DND-41 (cell line): ENCODE measurements at regions not wholly inside any gene's neighbourhood (a gene's known extent, or its start where the extent isn't known, plus 50 kb on each side); places are given as distances from the start of the nearest gene placed in this dataset.

Source experiments
- EZH2 ChIP-seq: IDR thresholded peaks from 3 replicates; pipeline ENCODE4 v1.6.1; 2012; ENCODE audit warnings: borderline replicate concordance, low read depth, mild to moderate bottlenecking, moderate library complexity, low read length, inconsistent platforms; ENCODE audit not compliant: severe bottlenecking
- TF ChIP-seq, protein P1 (sequence below): IDR thresholded peaks from 2 replicates; pipeline ENCODE4 v1.5.1; 2012; ENCODE audit warnings: borderline replicate concordance, low read length, moderate library complexity, mild to moderate bottlenecking; ENCODE audit not compliant: poor library complexity, severe bottlenecking; ENCODE audit errors: extremely low read depth

DNA sequence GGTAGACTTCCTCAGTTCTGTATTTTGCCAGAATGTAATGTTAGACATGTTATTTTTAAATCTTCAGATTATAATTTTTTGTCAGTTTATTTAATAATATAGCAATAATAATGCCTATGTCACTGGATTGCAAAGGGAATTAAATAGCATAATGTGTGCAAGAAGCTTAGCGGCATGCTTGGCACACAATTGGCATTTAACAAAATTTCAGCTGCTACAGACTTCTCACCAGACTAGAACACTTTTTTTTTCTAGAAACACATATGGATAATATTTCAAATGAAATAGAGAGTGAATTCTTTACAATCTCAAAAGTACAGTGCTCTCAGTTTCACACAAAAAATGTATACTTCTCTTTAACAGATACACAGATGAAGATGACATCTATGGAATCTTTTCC, 757.4 kb downstream of the CDH11 start:
- TF ChIP-seq, protein P1, sequence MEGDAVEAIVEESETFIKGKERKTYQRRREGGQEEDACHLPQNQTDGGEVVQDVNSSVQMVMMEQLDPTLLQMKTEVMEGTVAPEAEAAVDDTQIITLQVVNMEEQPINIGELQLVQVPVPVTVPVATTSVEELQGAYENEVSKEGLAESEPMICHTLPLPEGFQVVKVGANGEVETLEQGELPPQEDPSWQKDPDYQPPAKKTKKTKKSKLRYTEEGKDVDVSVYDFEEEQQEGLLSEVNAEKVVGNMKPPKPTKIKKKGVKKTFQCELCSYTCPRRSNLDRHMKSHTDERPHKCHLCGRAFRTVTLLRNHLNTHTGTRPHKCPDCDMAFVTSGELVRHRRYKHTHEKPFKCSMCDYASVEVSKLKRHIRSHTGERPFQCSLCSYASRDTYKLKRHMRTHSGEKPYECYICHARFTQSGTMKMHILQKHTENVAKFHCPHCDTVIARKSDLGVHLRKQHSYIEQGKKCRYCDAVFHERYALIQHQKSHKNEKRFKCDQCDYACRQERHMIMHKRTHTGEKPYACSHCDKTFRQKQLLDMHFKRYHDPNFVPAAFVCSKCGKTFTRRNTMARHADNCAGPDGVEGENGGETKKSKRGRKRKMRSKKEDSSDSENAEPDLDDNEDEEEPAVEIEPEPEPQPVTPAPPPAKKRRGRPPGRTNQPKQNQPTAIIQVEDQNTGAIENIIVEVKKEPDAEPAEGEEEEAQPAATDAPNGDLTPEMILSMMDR = no peak
- TF ChIP-seq EZH2 = no peak
